Hepatocyte (in vitro differentiated cells): ENCODE measurements at regions not wholly inside any gene's neighbourhood (a gene's known extent, or its start where the extent isn't known, plus 50 kb on each side); places are given as distances from the start of the nearest gene placed in this dataset.

Experiments used
- EZH2 ChIP-seq: fragments of 200-600 bp; sonication (generic); IDR thresholded peaks from 2 replicates; pipeline ENCODE4 v1.6.1; 2016; ENCODE audit warnings: antibody characterized with exemption, mild to moderate bottlenecking, borderline replicate concordance
- EZH2phosphoT487 ChIP-seq: fragments of 200-600 bp; sonication (generic); IDR thresholded peaks from one replicate; pipeline ENCODE4 v1.6.1; 2018; ENCODE audit warnings: antibody characterized with exemption, mild to moderate bottlenecking, low read depth, moderate library complexity; ENCODE audit not compliant: unreplicated experiment, severe bottlenecking
- TF ChIP-seq, protein P1 (sequence below): fragments of 200-600 bp; sonication (generic); IDR thresholded peaks from 2 replicates; pipeline ENCODE4 v1.5.1; 2016; ENCODE audit warnings: antibody characterized with exemption, mild to moderate bottlenecking; ENCODE audit not compliant: poor library complexity

DNA sequence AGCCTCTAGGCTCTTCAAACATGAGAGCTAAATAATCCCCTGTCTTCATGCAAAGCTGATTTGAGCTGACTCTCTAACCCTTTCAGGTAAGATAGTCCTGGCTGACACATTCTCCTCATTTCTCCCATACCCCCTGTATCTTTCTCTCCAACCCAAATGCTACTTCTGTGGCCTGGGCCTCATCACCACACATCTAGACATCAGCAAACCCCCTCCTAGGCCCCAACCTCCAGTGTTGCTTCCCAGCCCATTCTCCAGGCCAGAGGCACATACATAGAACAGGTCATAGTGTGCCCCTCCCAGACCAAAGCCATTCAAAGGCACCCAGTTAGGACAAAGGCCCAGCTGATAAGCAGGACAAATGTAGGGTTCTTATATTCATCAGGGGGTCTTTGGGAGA lies 84.9 kb downstream of the ANKRD60 start:
- TF ChIP-seq, protein P1, sequence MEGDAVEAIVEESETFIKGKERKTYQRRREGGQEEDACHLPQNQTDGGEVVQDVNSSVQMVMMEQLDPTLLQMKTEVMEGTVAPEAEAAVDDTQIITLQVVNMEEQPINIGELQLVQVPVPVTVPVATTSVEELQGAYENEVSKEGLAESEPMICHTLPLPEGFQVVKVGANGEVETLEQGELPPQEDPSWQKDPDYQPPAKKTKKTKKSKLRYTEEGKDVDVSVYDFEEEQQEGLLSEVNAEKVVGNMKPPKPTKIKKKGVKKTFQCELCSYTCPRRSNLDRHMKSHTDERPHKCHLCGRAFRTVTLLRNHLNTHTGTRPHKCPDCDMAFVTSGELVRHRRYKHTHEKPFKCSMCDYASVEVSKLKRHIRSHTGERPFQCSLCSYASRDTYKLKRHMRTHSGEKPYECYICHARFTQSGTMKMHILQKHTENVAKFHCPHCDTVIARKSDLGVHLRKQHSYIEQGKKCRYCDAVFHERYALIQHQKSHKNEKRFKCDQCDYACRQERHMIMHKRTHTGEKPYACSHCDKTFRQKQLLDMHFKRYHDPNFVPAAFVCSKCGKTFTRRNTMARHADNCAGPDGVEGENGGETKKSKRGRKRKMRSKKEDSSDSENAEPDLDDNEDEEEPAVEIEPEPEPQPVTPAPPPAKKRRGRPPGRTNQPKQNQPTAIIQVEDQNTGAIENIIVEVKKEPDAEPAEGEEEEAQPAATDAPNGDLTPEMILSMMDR = no peak
- TF ChIP-seq EZH2 (no peak), EZH2phosphoT487 (no peak)
